DOHH2 (cell line): ENCODE measurements at regions not wholly inside any gene's neighbourhood (a gene's known extent, or its start where the extent isn't known, plus 50 kb on each side); places are given as distances from the start of the nearest gene placed in this dataset.

ENCODE experiments used
- H3F3A ChIP-seq: fragments of 200-600 bp; sonication (generic), shearing (Covaris generic); 2 replicates; pipeline ENCODE4 v1.6.0; 2016; ENCODE audit warnings: antibody characterized with exemption, mild to moderate bottlenecking; ENCODE audit not compliant: control insufficient read depth, insufficient read depth
- H3K27ac ChIP-seq: fragments of 200-600 bp; sonication (generic); 2 replicates; pipeline ENCODE4 v1.5.1; 2014; ENCODE audit warnings: low read depth, mild to moderate bottlenecking, low read length, moderate library complexity
- H3K27me3 ChIP-seq: fragments of 200-600 bp; sonication (generic); 2 replicates; pipeline ENCODE4 v1.6.1; 2014; ENCODE audit warnings: mild to moderate bottlenecking, low read length, mixed read lengths; ENCODE audit not compliant: control insufficient read depth
- H3K36me3 ChIP-seq: fragments of 200-600 bp; sonication (generic); 2 replicates; pipeline ENCODE4 v1.6.1; 2014; ENCODE audit warnings: mild to moderate bottlenecking, low read length, moderate library complexity, mixed read lengths; ENCODE audit not compliant: control insufficient read depth
- H3K4me1 ChIP-seq: fragments of 200-600 bp; sonication (generic); 2 replicates; pipeline ENCODE4 v1.6.1; 2014; ENCODE audit warnings: mild to moderate bottlenecking, low read length, mixed read lengths; ENCODE audit not compliant: control insufficient read depth
- H3K4me2 ChIP-seq: fragments of 200-600 bp; sonication (generic); 2 replicates; pipeline ENCODE4 v1.6.0; 2014; ENCODE audit warnings: mild to moderate bottlenecking, low read length, moderate library complexity
- H3K4me3 ChIP-seq: fragments of 200-600 bp; sonication (generic); 2 replicates; pipeline ENCODE4 v1.5.1; 2014; ENCODE audit warnings: mild to moderate bottlenecking, low read length, mixed read lengths
- H3K79me2 ChIP-seq: fragments of 200-600 bp; sonication (generic); 2 replicates; pipeline ENCODE4 v1.6.1; 2014; ENCODE audit warnings: mild to moderate bottlenecking, low read length, mixed read lengths; ENCODE audit not compliant: control insufficient read depth
- H3K9me2 ChIP-seq: fragments of 200-600 bp; sonication (generic); replicated peaks from 2 replicates; pipeline ENCODE4 v1.6.1; 2014; ENCODE audit warnings: mild to moderate bottlenecking, low read length, mixed read lengths; ENCODE audit not compliant: control insufficient read depth
- H3K9me3 ChIP-seq: fragments of 200-600 bp; sonication (generic); 2 replicates; pipeline ENCODE4 v1.6.1; 2014; ENCODE audit warnings: antibody characterized with exemption, low read length, mixed read lengths; ENCODE audit not compliant: control insufficient read depth, insufficient read depth
- H4K20me1 ChIP-seq: fragments of 200-600 bp; sonication (generic); 2 replicates; pipeline ENCODE4 v1.6.0; 2014; ENCODE audit warnings: low read depth, mild to moderate bottlenecking, antibody characterized with exemption, low read length, moderate library complexity; ENCODE audit not compliant: control insufficient read depth, insufficient read depth
- EZH2phosphoT487 ChIP-seq: fragments of 200-600 bp; sonication (generic); IDR thresholded peaks from 2 replicates; pipeline ENCODE4 v1.6.1; 2017; ENCODE audit warnings: borderline replicate concordance, mild to moderate bottlenecking, antibody characterized with exemption, low read length, moderate library complexity, mixed read lengths
- TF ChIP-seq, protein P1 (sequence below): fragments of 200-600 bp; sonication (generic); IDR thresholded peaks from one replicate; pipeline ENCODE4 v1.5.1; 2014; ENCODE audit warnings: antibody characterized with exemption, mild to moderate bottlenecking, low read depth, low read length; ENCODE audit not compliant: poor library complexity, severe bottlenecking

DNA sequence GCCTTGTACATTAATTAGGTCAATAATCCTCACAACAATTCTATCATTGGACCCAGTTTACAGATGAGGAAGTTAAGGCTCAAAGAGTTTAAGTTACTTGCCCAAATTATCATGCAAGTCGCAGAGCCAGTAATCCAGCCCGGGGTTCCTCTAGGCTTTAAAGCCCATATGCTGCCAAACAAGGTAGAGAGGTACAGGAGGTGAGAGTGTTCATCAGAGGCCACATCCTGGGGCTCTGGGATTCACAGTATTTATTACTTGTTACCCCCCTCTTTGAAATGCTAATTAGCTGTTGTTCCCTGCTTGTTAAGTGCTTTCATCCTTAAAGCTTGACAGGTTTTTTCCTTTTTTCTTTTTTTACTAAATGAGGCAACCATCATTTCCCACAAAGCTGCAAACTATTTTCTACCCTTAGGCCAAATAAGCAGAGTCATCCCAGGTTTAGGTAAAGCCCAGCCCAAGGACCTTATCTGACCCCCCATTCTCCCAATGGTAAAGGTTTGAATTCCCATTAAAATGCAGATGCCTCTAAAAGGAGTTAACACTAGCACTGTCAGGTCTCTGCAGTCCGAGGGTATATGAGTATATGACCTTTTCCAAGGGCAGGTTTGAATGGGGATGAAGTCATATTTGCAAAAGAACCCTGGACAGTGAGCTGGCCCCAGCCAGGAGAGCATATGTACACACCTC, 150.3 kb downstream of the SOX3 start:
- no peaks in the 10 kb centered on the region for H4K20me1 ChIP-seq
- no peaks in the 10 kb centered on the region for H3K36me3 ChIP-seq
- no peak overlapping the region for H3K4me2 ChIP-seq

DNA sequence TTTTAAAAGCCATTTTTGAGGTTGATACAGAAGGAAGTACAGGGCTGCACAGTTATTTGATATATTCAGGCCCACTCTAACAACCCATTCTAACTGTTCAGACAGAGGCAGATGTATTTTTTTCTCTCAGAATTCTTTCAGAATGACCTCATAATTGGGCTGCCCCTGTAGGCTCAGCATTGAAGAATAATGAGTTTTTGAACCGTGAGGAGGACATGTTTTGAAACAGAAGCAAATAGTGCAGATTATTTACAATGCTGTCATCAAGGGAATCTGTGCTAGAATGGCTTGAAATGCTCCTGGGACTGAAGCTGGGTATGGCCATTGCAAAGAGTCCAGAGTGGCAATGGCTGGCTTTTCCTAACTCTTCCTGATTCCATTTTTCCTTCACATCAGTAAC, 158.1 kb downstream of the SOX3 start:
- Histone ChIP-seq H3K9me3 (no peaks in the 10 kb centered on the region), H3K4me3 (no peak overlapping the region)

More for the DNA sequence above, 150.3 kb downstream of the SOX3 start:
- no peaks in the 10 kb centered on the region for H3K27me3 ChIP-seq
- H3K27ac ChIP-seq = no peak overlapping the region
- H3F3A ChIP-seq = no peaks in the 10 kb centered on the region
- no peaks in the 10 kb centered on the region for H3K9me2 ChIP-seq
- no peaks in the 10 kb centered on the region for H3K4me1 ChIP-seq
- H3K9me3 ChIP-seq = no peaks in the 10 kb centered on the region
- no peak overlapping the region for H3K4me3 ChIP-seq
- H3K79me2 ChIP-seq = no peaks in the 10 kb centered on the region
- no peak for TF ChIP-seq EZH2phosphoT487
- TF ChIP-seq, protein P1, sequence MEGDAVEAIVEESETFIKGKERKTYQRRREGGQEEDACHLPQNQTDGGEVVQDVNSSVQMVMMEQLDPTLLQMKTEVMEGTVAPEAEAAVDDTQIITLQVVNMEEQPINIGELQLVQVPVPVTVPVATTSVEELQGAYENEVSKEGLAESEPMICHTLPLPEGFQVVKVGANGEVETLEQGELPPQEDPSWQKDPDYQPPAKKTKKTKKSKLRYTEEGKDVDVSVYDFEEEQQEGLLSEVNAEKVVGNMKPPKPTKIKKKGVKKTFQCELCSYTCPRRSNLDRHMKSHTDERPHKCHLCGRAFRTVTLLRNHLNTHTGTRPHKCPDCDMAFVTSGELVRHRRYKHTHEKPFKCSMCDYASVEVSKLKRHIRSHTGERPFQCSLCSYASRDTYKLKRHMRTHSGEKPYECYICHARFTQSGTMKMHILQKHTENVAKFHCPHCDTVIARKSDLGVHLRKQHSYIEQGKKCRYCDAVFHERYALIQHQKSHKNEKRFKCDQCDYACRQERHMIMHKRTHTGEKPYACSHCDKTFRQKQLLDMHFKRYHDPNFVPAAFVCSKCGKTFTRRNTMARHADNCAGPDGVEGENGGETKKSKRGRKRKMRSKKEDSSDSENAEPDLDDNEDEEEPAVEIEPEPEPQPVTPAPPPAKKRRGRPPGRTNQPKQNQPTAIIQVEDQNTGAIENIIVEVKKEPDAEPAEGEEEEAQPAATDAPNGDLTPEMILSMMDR = no peak

DNA sequence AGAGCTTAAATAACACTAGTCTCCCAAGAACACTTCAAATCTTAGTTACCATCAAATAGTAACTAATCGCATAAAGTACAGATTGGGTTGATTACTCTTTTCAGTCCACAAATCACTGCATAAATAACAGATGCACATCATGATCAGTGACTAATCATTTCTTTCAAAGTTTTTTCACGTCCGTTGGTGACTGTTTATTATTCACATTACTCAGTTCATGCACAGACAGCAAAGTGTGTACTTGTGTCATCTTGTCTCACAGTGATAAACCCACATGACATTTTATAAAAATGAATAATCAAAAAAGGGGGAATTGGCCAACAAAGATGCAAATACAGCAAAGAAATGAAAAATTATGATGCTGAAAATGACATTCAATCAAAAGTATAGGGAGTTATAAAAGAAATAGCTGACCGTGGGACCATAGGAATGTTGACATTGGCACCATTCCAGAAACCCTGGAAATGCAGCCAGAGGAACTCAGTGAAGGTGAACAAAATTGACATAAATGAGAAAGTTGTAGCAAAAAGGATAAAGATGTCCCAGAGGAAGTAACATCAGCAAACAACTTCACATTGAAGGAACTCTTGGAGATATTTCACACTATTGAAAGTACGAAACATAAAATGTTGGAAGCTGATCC, 161.5 kb downstream of the SOX3 start:
- Histone ChIP-seq H3K4me1 (no peaks in the 10 kb centered on the region), H3K36me3 (no peaks in the 10 kb centered on the region), H4K20me1 (no peaks in the 10 kb centered on the region), H3K27ac (no peak overlapping the region), H3K79me2 (no peaks in the 10 kb centered on the region), H3F3A (no peaks in the 10 kb centered on the region), H3K9me3 (no peaks in the 10 kb centered on the region), H3K9me2 (no peaks in the 10 kb centered on the region), H3K27me3 (no peaks in the 10 kb centered on the region), H3K4me2 (no peak overlapping the region), H3K4me3 (no peak overlapping the region)
- TF ChIP-seq, protein P1 = no peak
- no peak for TF ChIP-seq EZH2phosphoT487

More for the DNA sequence above, 158.1 kb downstream of the SOX3 start:
- Histone ChIP-seq H3F3A (no peaks in the 10 kb centered on the region), H4K20me1 (no peaks in the 10 kb centered on the region), H3K9me2 (no peaks in the 10 kb centered on the region), H3K79me2 (no peaks in the 10 kb centered on the region), H3K27me3 (no peaks in the 10 kb centered on the region), H3K4me2 (no peak overlapping the region), H3K36me3 (no peaks in the 10 kb centered on the region), H3K27ac (no peak overlapping the region), H3K4me1 (no peaks in the 10 kb centered on the region)
- TF ChIP-seq, protein P1 = no peak
- no peak for TF ChIP-seq EZH2phosphoT487
